HEK293T (cell line): ENCODE measurements at regions not wholly inside any gene's neighbourhood (a gene's known extent, or its start where the extent isn't known, plus 50 kb on each side); places are given as distances from the start of the nearest gene placed in this dataset.

Experiments used
- CTBP1 ChIP-seq: fragments of 450-650 bp; IDR thresholded peaks from 2 replicates; pipeline ENCODE4 v1.6.1; 2016; ENCODE audit warnings: borderline replicate concordance
- ELF4 ChIP-seq: fragments of 450-650 bp; IDR thresholded peaks from 2 replicates; pipeline ENCODE4 v1.6.1; 2017; ENCODE audit warnings: antibody characterized with exemption
- FOXA1 ChIP-seq: fragments of 450-650 bp; IDR thresholded peaks from 2 replicates; pipeline ENCODE4 v1.6.1; 2016; ENCODE audit warnings: mild to moderate bottlenecking
- FOXK2 ChIP-seq: fragments of 450-650 bp; IDR thresholded peaks from 2 replicates; pipeline ENCODE4 v1.6.1; 2016; ENCODE audit warnings: mild to moderate bottlenecking
- FOXM1 ChIP-seq: fragments of 450-650 bp; IDR thresholded peaks from 2 replicates; pipeline ENCODE4 v1.6.1; 2017; ENCODE audit warnings: mild to moderate bottlenecking, borderline replicate concordance
- HDGF ChIP-seq: fragments of 450-650 bp; IDR thresholded peaks from 2 replicates; pipeline ENCODE4 v1.6.1; 2017; ENCODE audit warnings: antibody characterized with exemption, borderline replicate concordance
- L3MBTL2 ChIP-seq: fragments of 450-650 bp; conservative IDR thresholded peaks from 2 replicates; pipeline ENCODE4 v1.6.1; 2016; ENCODE audit warnings: mild to moderate bottlenecking
- NFRKB ChIP-seq: fragments of 450-650 bp; IDR thresholded peaks from 2 replicates; pipeline ENCODE4 v1.6.1; 2016; ENCODE audit warnings: mild to moderate bottlenecking, moderate library complexity
- PKNOX1 ChIP-seq: fragments of 450-650 bp; IDR thresholded peaks from 2 replicates; pipeline ENCODE4 v1.6.1; 2016
- SUZ12 ChIP-seq: fragments of 450-650 bp; IDR thresholded peaks from 2 replicates; pipeline ENCODE4 v1.6.1; 2016; ENCODE audit warnings: mild to moderate bottlenecking
- ZNF384 ChIP-seq: fragments of 450-650 bp; IDR thresholded peaks from 2 replicates; pipeline ENCODE4 v1.6.1; 2016

GRCh38 chr11:2072551-2073261, 66.5 kb downstream of the IGF2 start:
- TF ChIP-seq ELF4, result no peak
- no peak for TF ChIP-seq HDGF
- no peak for TF ChIP-seq L3MBTL2
- TF ChIP-seq PKNOX1, result no peak
- TF ChIP-seq NFRKB, result no peak
- no peak for TF ChIP-seq FOXA1
- TF ChIP-seq FOXK2, result no peak
- TF ChIP-seq ZNF384, result no peak
- no peak for TF ChIP-seq SUZ12
- TF ChIP-seq FOXM1, result no peak
- no peak for TF ChIP-seq CTBP1
